Right atrium auricular region (tissue), 2 donors: ENCODE measurements at regions not wholly inside any gene's neighbourhood (a gene's known extent, or its start where the extent isn't known, plus 50 kb on each side); places are given as distances from the start of the nearest gene placed in this dataset.

Source experiments
- DNase-seq: peaks from one replicate; pipeline ENCODE4 v3.0.0-alpha.2; 2019; ENCODE audit warnings: low spot score
- H3K27ac ChIP-seq, 2 donors: fragments of 200-600 bp; sonication (generic); 1 replicate in 1 of 2; 2 replicates in 1 of 2; pipeline ENCODE4 v1.5.1; 2016 to 2019
- H3K27me3 ChIP-seq, 2 donors: fragments of 200-600 bp; sonication (generic); one replicate each; pipeline versions ENCODE4 v1.5.1 to v1.6.0; 2017 to 2019
- H3K36me3 ChIP-seq: fragments of 200-600 bp; sonication (generic); one replicate; pipeline ENCODE4 v1.5.1; 2016
- H3K4me1 ChIP-seq, 2 donors: fragments of 200-600 bp; sonication (generic); one replicate each; pipeline versions ENCODE4 v1.5.1 to v1.6.0; 2017 to 2019
- H3K4me3 ChIP-seq, 2 donors: fragments of 200-600 bp; sonication (generic); 1 replicate in 1 of 2; 2 replicates in 1 of 2; pipeline ENCODE4 v1.5.1; 2017 to 2019; ENCODE audit warnings: mild to moderate bottlenecking in 1 of 2, moderate library complexity in 1 of 2
- H3K9me3 ChIP-seq, 2 donors: fragments of 200-600 bp; sonication (generic); one replicate each; pipeline ENCODE4 v1.5.1; 2019
- CTCF ChIP-seq, 2 donors: fragments of 200-600 bp; sonication (generic); IDR thresholded peaks; one replicate each; pipeline ENCODE4 v1.5.1; 2019; ENCODE audit warnings: antibody characterized with exemption in 2 of 2

DNA sequence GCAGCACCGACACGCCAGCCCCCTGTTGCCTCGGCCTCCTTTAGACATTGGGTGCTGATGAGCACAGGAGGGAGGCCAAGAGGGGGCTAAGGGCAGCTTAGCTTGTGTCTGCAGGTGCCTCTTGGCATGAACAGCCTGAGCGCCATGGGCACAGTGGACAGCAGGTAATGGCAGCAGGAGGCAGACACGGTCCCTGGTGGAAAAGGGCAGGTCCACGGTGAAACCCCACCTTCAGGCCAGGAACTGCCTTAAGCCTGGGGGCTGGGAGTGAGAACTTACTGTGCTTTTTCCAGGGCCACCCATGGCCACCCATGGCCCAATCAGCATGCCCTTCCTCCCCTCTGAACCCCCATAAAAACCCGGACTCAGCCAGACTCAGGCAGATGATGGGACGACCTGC lies 633.4 kb upstream of the TMEFF2 start:
- Histone ChIP-seq H3K36me3 (no peaks in the 10 kb centered on the region), H3K9me3 (no peaks in the 10 kb centered on the region), H3K4me1 (no peaks in the 10 kb centered on the region), H3K27ac (no peak overlapping the region), H3K27me3 (no peaks in the 10 kb centered on the region), H3K4me3 (no peak overlapping the region)
- no peak for TF ChIP-seq CTCF (IDR thresholded peaks at IDR 0.05)
- DNase-seq: no peak

DNA sequence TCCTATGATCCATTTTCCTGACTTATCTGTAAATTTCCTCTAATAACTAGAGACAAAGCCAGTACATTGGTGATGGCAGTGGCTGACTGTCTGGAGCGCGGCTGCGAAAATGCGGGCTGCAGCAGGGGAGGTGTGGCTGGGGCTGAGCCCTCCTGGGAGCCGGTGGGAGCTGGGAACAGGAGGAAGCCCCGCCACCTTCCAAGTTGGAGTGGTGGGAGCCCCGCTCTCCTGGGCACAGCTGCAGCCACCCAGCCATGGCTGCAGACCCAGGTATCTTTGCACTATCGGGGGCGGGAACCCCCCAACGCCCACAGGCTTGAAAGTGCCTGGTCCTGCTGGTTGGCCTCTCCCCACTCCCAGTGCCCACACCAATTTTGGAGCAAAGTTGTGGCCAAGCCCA lies 633.0 kb upstream of the TMEFF2 start:
- no peak overlapping the region for H3K27ac ChIP-seq
- no peaks in the 10 kb centered on the region for H3K27me3 ChIP-seq
- DNase-seq: no peak
- no peaks in the 10 kb centered on the region for H3K36me3 ChIP-seq
- H3K4me1 ChIP-seq: no peaks in the 10 kb centered on the region
- no peak overlapping the region for H3K4me3 ChIP-seq
- no peaks in the 10 kb centered on the region for H3K9me3 ChIP-seq
- no peak for TF ChIP-seq CTCF (IDR thresholded peaks at IDR 0.05)

DNA sequence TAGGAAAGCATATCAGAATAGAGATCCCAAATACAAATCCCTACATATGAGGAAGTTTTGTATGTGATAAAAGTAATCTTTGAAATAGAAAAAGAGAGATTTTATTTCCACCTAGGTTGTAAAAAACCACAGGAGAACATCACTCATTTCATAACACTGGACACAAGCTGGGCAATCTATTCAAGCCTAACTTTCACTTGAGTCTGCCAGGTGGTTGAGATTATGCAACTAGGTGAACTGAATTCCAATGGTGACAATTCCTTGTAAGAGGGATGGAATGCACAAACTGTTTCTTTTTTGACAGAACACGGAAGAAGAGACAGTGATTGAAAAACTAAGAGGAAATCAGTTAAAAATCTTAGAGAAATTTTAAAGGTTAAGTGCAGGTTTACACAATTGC lies 619.6 kb upstream of the TMEFF2 start:
- TF ChIP-seq CTCF (IDR thresholded peaks at IDR 0.05): no peak

DNA sequence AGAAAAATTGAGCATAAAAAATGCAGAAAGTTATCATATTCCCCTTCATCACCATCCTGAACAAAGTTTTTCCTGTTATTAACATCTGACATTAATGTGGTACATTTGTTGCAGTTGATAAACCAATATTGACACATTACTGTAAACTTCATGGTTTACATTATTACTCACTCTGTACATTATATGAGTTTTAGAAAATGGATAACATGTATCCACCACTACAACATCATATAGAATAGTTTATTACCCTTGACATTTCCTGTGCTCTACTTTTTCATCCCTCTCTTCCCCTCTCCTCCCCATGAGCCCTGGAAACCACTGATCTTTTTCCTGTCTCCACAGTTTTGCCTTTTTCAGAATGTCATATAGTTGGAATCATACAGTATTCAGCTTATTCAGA lies 618.6 kb upstream of the TMEFF2 start:
- DNase-seq: no peak
- Histone ChIP-seq H3K4me3 (no peak overlapping the region), H3K27me3 (no peaks in the 10 kb centered on the region), H3K9me3 (peaks cover 0 to 11% of the 10 kb centered on the region in 2 donors), H3K4me1 (no peaks in the 10 kb centered on the region), H3K27ac (no peak overlapping the region), H3K36me3 (no peaks in the 10 kb centered on the region)
- TF ChIP-seq CTCF (IDR thresholded peaks at IDR 0.05): no peak

More for the DNA sequence above, 619.6 kb upstream of the TMEFF2 start:
- Histone ChIP-seq H3K36me3 (no peaks in the 10 kb centered on the region), H3K9me3 (peaks cover 0 to 3% of the 10 kb centered on the region in 2 donors), H3K27ac (no peak overlapping the region), H3K27me3 (no peaks in the 10 kb centered on the region), H3K4me1 (no peaks in the 10 kb centered on the region), H3K4me3 (no peak overlapping the region)
- no peak for DNase-seq

DNA sequence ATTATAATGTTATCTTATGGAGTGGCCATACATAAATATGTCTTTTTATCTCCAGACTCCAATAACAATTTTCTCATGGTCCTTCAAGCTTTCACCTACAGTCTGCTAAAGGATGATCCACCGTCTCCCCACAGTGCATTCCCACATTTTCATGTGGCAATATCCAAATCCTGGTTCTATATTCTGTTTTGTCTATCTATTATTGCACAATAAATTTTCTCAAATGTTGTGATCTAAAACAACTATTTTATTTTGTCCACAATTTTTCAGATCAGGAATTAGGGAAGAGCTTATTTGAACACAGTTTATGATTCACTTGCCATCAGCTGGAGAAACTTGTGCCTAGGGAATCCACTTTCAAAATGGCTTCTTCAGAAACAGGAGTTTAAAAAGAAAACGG lies 614.4 kb upstream of the TMEFF2 start:
- no peak overlapping the region for H3K4me3 ChIP-seq
- H3K9me3 ChIP-seq: peaks cover 0 to 18% of the 10 kb centered on the region in 2 donors
- TF ChIP-seq CTCF (IDR thresholded peaks at IDR 0.05): no peak
- no peaks in the 10 kb centered on the region for H3K27me3 ChIP-seq
- no peak overlapping the region for H3K27ac ChIP-seq
- DNase-seq: no peak
- no peaks in the 10 kb centered on the region for H3K4me1 ChIP-seq
- no peaks in the 10 kb centered on the region for H3K36me3 ChIP-seq

DNA sequence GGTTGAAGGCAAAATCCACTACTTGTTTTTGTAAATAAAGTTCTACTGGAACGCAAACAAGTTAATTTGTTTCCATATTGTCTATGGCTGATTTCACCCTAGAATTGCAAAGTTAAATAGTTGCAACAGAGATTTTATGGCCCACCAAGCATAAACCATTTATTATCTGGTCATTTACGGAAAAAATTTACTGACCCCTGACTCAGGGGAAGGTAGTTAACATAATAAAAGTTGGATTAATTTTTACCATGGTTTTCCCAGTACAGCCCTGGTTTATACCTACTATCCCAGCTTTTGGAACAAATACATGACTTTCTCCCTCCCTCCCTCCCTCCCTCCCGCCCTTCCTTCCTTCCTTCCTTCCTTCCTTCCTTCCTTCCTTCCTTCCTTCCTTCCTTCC lies 588.9 kb upstream of the TMEFF2 start:
- TF ChIP-seq CTCF (IDR thresholded peaks at IDR 0.05): no peak
- Histone ChIP-seq H3K4me1 (no peaks in the 10 kb centered on the region), H3K9me3 (no peaks in the 10 kb centered on the region), H3K27me3 (no peaks in the 10 kb centered on the region), H3K4me3 (no peak overlapping the region), H3K27ac (no peak overlapping the region), H3K36me3 (no peaks in the 10 kb centered on the region)
- no peak for DNase-seq
